Skin of body (tissue), 1 donor: ENCODE measurements at regions not wholly inside any gene's neighbourhood (a gene's known extent, or its start where the extent isn't known, plus 50 kb on each side); places are given as distances from the start of the nearest gene placed in this dataset.
A peak's percentile ranks its signal among the peaks of the same experiment; 100 is the strongest.

Experiments used
- DNase-seq: peaks from one replicate; lab custom pipeline; 2025; lab: John Stamatoyannopoulos, UW

- no peak for DNase-seq
Measured at GRCh38 chr4:13182133-13182532, 302.0 kb downstream of the RAB28 start.

GRCh38 chr4:13181681-13182080 lies 302.5 kb downstream of the RAB28 start:
- no peak for DNase-seq

GRCh38 chr4:13180701-13181100 lies 303.4 kb downstream of the RAB28 start:
- no peak for DNase-seq

GRCh38 chr4:13178621-13179020 lies 305.5 kb downstream of the RAB28 start:
- DNase-seq: no peak

GRCh38 chr4:13176741-13177142 lies 307.4 kb downstream of the RAB28 start:
- DNase-seq: no peak

GRCh38 chr4:13174926-13175325 lies 309.2 kb downstream of the RAB28 start:
- no peak for DNase-seq

GRCh38 chr4:13174001-13174400 lies 310.1 kb downstream of the RAB28 start:
- DNase-seq: peak; percentile 59

- no peak for DNase-seq
Measured at GRCh38 chr4:13171292-13172057, 312.7 kb downstream of the RAB28 start.

- DNase-seq: no peak
Measured at GRCh38 chr4:13169731-13170525, 314.2 kb downstream of the RAB28 start.

- no peak for DNase-seq
Measured at GRCh38 chr4:13168326-13168725, 315.8 kb downstream of the RAB28 start.

- no peak for DNase-seq
Measured at GRCh38 chr4:13166214-13166613, 317.9 kb downstream of the RAB28 start.

- no peak for DNase-seq
Measured at GRCh38 chr4:13164783-13165331, 319.3 kb downstream of the RAB28 start.

GRCh38 chr4:13162886-13163285 lies 321.3 kb downstream of the RAB28 start:
- no peak for DNase-seq

GRCh38 chr4:13160920-13161319 lies 323.2 kb downstream of the RAB28 start:
- DNase-seq: no peak

GRCh38 chr4:13159041-13159620 lies 325.0 kb downstream of the RAB28 start:
- DNase-seq: no peak

GRCh38 chr4:13151194-13151593 lies 332.9 kb downstream of the RAB28 start:
- no peak for DNase-seq

- no peak for DNase-seq
Measured at GRCh38 chr4:13143222-13144070, 340.7 kb downstream of the RAB28 start.

- DNase-seq: no peak
Measured at GRCh38 chr4:13142726-13143125, 341.4 kb downstream of the RAB28 start.

- DNase-seq: no peak
Measured at GRCh38 chr4:13142191-13142590, 341.9 kb downstream of the RAB28 start.

GRCh38 chr4:13137390-13137789 lies 346.8 kb downstream of the RAB28 start:
- DNase-seq: no peak

- no peak for DNase-seq
Measured at GRCh38 chr4:13133700-13134099, 350.4 kb downstream of the RAB28 start.
